NB4 (cell line): ENCODE measurements at regions not wholly inside any gene's neighbourhood (a gene's known extent, or its start where the extent isn't known, plus 50 kb on each side); places are given as distances from the start of the nearest gene placed in this dataset.

Source experiments
- CTCF ChIP-seq: IDR thresholded peaks from one replicate; pipeline ENCODE4 v1.5.1; 2012; ENCODE audit warnings: low read depth, low read length
- MAX ChIP-seq: IDR thresholded peaks from 2 replicates; pipeline ENCODE4 v1.6.1; 2011; ENCODE audit warnings: low read depth, low read length
- MYC ChIP-seq: IDR thresholded peaks from 2 replicates; pipeline ENCODE4 v1.6.1; 2011; ENCODE audit warnings: low read depth, low read length
- POLR2A ChIP-seq: IDR thresholded peaks from 2 replicates; pipeline ENCODE4 v1.6.1; 2011; ENCODE audit warnings: mild to moderate bottlenecking; ENCODE audit not compliant: insufficient read length; ENCODE audit errors: extremely low read depth

- TF ChIP-seq CTCF (no peak), POLR2A (no peak), MAX (no peak), MYC (no peak)
Measured at GRCh38 chr3:54008744-54009143, 113.6 kb upstream of the CACNA2D3 start.
